ENCODE measurements at regions not wholly inside any gene's neighbourhood (a gene's known extent, or its start where the extent isn't known, plus 50 kb on each side); places are given as distances from the start of the nearest gene placed in this dataset.

DNA sequence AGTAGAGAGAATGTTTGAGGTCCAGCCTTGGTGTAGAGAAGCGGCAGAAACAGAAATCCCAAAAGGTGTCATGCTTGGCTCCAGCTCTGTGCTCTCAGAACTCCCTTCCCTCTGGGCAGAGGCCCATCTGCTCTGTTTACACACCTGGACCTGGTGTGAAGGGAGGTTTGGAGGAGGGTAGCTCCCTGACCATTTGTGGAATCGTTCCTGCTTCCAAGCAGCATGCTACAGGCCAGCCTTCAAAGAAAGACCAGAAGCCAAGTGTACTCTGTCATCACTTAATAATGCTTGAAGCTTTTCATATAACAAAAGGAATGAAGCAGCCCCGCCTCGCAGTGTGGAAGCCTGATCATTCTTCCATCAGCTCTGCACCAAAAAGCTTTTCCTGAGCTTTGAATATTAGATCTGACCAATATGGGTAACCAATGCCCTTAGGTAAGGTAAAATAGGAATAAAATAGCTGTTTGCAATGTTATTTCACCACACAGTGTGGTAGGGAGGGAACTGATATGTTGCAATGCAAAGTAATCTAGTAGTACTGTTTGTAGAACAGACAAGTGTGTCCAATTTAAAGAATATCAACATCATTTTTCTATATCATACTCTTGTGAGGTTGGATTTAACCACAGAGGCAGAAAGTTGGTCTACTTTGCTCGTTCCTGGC, 63.3 kb downstream of the ZIC5 start:
- no peaks in the 10 kb centered on the region for H3K36me3 ChIP-seq
- no peak for DNase-seq
- intact Hi-C loops (cut with DNase I): no loop called here
- no peaks in the 10 kb centered on the region for H3K4me1 ChIP-seq
- no peak overlapping the region for H3K27ac ChIP-seq
- H3K9me3 ChIP-seq: no peaks in the 10 kb centered on the region
- no peak overlapping the region for H3K4me3 ChIP-seq
- peaks cover 0 to 90% (median 0%) of the 10 kb centered on the region in 4 donors for H3K27me3 ChIP-seq
- WGBS, 2 donors: 38 to 45% methylated on average over 4 to 5 of the region's 5 CpGs
- no peak for TF ChIP-seq CTCF (IDR thresholded peaks at IDR 0.05)
- TF ChIP-seq POLR2A (IDR thresholded peaks at IDR 0.05): no peak

- H3K4me3 ChIP-seq: no peak overlapping the region
- H3K4me1 ChIP-seq: no peaks in the 10 kb centered on the region
- H3K36me3 ChIP-seq: no peaks in the 10 kb centered on the region
- 73 to 84% methylated on average over 6 to 7 of the region's 7 CpGs for WGBS, 2 donors
- no peak for DNase-seq
- no peak overlapping the region for H3K27ac ChIP-seq
- intact Hi-C loops (cut with DNase I): no loop called here
- peaks cover 0 to 90% (median 0%) of the 10 kb centered on the region in 4 donors for H3K27me3 ChIP-seq
- no peak for TF ChIP-seq POLR2A (IDR thresholded peaks at IDR 0.05)
- no peaks in the 10 kb centered on the region for H3K9me3 ChIP-seq
Measured at GRCh38 chr13:99907627-99908026, 63.9 kb downstream of the ZIC5 start.

- Histone ChIP-seq H3K27me3 (peaks cover 0 to 85% (median 0%) of the 10 kb centered on the region in 4 donors), H3K36me3 (no peaks in the 10 kb centered on the region), H3K4me3 (no peak overlapping the region), H3K9me3 (no peaks in the 10 kb centered on the region), H3K27ac (no peak overlapping the region), H3K4me1 (no peaks in the 10 kb centered on the region)
- 82 to 90% methylated on average over 2 of the region's 2 CpGs for WGBS, 2 donors
- no peak for TF ChIP-seq POLR2A (IDR thresholded peaks at IDR 0.05)
- no peak for TF ChIP-seq CTCF (IDR thresholded peaks at IDR 0.05)
- intact Hi-C loops (cut with DNase I): no loop called here
- DNase-seq: no peak
Measured at GRCh38 chr13:99907038-99907437, 64.5 kb downstream of the ZIC5 start.

DNA sequence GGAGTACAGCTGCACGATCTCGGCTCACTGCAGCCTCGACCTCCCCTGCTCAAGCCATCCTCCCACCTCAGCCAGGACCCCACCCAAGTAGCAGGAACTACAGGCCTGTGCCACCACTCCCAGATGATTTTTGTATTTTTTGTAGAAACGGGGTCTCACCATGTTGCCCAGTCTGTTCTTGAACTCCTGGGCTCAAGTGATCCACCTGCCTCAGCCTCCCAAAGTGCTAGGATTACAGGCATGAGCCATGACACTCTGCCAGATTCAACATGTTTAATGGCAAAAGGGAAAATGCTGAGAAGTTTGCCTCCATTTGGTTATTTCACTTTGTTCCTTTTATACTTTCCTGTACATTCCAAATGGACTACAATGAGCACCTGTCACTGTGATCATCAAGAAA, 65.8 kb downstream of the ZIC5 start:
- Histone ChIP-seq H3K9me3 (no peaks in the 10 kb centered on the region), H3K4me3 (no peak overlapping the region), H3K27ac (no peak overlapping the region), H3K4me1 (no peaks in the 10 kb centered on the region), H3K27me3 (peaks cover 0 to 76% (median 0%) of the 10 kb centered on the region in 4 donors), H3K36me3 (no peaks in the 10 kb centered on the region)
- WGBS, 2 donors: 81 to 87% methylated on average over 4 of the region's 4 CpGs
- TF ChIP-seq CTCF (IDR thresholded peaks at IDR 0.05) (no peak), POLR2A (IDR thresholded peaks at IDR 0.05) (no peak)
- intact Hi-C loops (cut with DNase I): no loop called here
- DNase-seq: no peak

DNA sequence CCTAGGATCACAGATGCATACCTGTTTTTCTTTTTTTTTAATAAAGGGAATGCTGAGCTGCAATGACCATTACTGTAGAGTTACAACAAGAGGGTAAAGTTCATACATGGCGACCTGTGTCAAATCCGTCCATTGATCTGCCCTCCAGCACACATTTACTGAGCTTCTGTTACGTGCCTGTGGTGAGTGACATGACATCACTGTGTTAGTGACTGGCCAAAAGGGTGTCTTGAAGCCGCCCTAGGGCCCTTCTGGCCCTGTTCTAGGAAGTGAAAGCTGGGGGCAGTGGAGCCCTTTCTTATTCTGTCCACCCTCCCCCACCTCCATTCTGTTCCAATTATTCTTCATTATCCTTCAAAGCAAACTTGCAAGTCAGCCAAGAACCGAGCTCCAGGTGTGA, 66.3 kb downstream of the ZIC5 start:
- no peak for DNase-seq
- intact Hi-C loops (cut with DNase I): no loop called here
- peaks cover 0 to 76% (median 0%) of the 10 kb centered on the region in 4 donors for H3K27me3 ChIP-seq
- H3K4me3 ChIP-seq: no peak overlapping the region
- H3K36me3 ChIP-seq: no peaks in the 10 kb centered on the region
- 71 to 80% methylated on average over 5 of the region's 5 CpGs for WGBS, 2 donors
- no peak for TF ChIP-seq CTCF (IDR thresholded peaks at IDR 0.05)
- TF ChIP-seq POLR2A (IDR thresholded peaks at IDR 0.05): no peak
- H3K9me3 ChIP-seq: no peaks in the 10 kb centered on the region
- no peaks in the 10 kb centered on the region for H3K4me1 ChIP-seq
- H3K27ac ChIP-seq: no peak overlapping the region

DNA sequence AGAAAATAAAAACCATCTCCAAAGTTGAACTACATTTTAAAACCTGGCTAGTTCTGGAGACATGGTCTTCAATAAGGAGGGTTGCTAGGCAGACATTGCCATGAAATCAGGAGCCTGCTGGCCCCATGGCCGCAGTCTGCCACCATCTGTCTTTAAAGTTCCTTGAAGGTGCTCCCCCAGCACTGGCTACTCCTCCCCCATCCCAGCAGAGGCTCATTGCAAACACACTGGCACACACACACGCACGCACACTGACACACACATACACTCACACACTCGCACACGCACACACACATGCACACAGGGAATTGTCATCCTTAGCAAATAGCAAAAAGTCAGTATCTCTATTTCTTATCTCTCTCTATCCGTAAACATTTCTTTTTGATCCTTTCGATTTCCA, 68.4 kb downstream of the ZIC5 start:
- Histone ChIP-seq H3K9me3 (no peaks in the 10 kb centered on the region), H3K27ac (no peak overlapping the region), H3K4me1 (no peaks in the 10 kb centered on the region), H3K27me3 (peaks cover 0 to 77% (median 0%) of the 10 kb centered on the region in 4 donors), H3K4me3 (no peak overlapping the region), H3K36me3 (no peaks in the 10 kb centered on the region)
- intact Hi-C loops (cut with DNase I): no loop called here
- DNase-seq: no peak
- TF ChIP-seq POLR2A (IDR thresholded peaks at IDR 0.05): no peak
- TF ChIP-seq CTCF (IDR thresholded peaks at IDR 0.05): no peak
- WGBS, 2 donors: 83 to 93% methylated on average over 7 of the region's 7 CpGs
